GM19099 (cell line): ENCODE measurements at regions not wholly inside any gene's neighbourhood (a gene's known extent, or its start where the extent isn't known, plus 50 kb on each side); places are given as distances from the start of the nearest gene placed in this dataset.

Experiments
- POLR2A ChIP-seq: IDR thresholded peaks from 3 replicates; pipeline ENCODE4 v1.6.1; 2011; ENCODE audit warnings: low read depth; ENCODE audit not compliant: insufficient read length; ENCODE audit errors: extremely low read depth

- TF ChIP-seq POLR2A = no peak
These were observed 288.1 kb downstream of the SEC14L1 start for GRCh38 chr17:77428749-77429368.

DNA sequence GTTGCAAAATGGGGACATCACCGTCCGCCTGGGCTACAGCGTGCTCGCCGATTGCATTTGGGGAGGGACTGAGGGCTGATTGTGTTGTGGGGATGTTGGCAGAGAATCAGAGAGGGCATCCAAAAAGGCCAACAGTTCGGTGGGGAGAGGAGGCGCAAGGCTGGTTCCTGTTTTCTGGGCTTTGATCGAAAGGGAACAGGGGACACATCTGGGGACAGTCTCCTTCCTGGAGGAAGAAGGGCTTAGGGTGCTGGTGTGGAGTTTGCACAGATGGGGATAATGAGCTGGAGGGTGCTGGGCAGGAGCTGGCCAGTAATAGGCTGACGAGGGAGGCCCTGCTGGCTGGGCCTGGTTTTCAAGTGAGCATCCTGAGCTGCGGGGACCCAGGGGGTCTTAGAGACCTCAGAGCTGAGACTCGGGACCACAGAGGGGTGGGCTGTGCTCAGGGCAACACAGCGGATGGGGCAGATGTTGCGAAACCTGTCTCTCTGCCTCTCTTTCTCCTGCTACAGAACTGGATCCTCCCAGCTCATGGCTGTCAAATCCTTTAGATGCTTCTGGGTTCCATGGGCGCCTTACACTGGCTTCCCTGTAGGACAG is 288.7 kb downstream of the SEC14L1 start:
- TF ChIP-seq POLR2A = no peak

- no peak for TF ChIP-seq POLR2A
These were observed 289.4 kb downstream of the SEC14L1 start for GRCh38 chr17:77429969-77430752.

DNA sequence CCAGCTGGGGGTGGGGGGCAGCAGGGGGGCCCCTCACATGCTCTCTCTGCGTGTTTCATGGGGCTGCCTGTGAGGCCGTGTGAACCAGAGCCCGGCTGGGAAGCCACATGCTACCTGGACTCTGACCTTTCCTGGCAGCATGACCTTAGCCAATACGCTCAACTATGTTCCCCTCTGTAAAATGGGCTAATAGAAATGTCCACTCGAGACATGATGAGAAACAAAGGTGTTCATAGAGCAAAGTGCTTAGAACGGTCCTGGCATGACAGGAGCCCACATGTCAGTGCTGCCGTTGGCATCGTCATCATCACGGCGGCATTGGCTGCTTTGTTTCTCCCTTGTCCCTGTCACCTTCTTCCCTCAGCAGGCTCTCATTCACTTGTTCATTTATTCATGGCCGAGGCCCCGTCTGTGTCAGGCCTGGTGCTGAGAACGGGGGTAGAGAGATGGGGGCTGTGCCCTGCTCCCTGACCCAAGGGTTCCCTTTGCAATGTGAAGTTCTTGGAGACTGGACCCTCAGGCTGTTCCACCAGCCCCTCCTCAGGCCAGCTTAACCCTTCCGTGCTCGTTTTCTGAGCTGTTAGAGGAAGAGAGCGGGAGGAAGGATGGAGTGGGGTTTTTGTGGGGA is 291.4 kb downstream of the SEC14L1 start:
- TF ChIP-seq POLR2A = no peak

DNA sequence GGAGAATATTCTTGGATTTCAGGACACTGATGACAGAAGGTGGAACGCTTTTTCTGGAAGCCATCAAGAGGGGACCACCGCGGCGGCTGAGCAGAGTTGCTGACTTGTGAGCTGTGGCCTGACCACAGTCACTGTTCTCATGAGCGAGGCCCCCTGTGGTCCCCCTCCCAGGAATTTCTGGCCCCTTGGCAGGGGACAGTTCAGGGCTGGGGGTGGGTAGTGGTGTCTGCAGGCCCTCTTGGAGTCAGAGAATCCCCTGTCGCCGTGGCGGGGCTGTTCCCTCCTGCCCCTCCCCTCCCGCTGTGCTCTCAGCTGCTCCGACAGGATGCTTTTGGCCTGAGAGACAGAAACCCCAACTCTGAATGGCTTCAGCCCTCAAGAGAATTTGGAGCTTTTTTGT is 292.0 kb downstream of the SEC14L1 start:
- no peak for TF ChIP-seq POLR2A

DNA sequence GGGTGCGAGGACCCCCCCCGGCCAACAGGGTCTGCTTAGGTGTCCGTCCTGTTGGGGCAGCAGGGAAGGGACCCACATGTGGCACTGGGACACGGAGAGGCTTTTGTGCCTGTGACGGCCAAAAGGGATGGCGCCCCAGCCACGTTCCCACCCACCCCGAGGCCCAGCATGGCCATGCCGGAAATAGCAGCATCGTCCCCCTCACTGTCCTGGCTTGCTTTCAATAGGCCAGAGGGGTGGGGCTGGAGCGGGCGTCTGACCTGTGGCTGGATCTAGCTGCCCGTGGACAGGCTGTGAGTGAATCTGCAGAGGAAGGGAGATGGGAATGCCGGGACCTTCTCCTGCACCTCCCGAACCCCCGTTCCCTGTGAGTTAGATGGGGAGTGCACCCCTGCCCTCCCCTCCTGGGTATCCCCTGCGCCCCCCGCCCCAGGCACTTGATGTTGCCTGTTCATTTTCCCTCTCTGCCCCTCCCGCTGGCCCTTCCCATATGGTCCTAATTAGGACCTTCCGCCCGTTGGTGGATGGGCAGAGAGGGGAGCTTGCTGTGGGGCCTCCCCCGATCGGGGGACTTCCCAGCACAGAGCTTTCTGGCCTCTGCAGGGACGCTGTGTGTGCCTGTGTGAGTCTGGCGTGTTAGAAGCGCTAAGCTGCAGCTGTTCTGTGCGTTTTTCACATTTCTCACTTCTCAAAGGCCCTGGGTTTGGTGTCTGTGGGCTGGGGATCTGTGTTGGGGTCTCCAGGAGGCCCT is 292.8 kb downstream of the SEC14L1 start:
- TF ChIP-seq POLR2A = no peak

- TF ChIP-seq POLR2A = no peak
These were observed 293.7 kb downstream of the SEC14L1 start for GRCh38 chr17:77434136-77435114.

DNA sequence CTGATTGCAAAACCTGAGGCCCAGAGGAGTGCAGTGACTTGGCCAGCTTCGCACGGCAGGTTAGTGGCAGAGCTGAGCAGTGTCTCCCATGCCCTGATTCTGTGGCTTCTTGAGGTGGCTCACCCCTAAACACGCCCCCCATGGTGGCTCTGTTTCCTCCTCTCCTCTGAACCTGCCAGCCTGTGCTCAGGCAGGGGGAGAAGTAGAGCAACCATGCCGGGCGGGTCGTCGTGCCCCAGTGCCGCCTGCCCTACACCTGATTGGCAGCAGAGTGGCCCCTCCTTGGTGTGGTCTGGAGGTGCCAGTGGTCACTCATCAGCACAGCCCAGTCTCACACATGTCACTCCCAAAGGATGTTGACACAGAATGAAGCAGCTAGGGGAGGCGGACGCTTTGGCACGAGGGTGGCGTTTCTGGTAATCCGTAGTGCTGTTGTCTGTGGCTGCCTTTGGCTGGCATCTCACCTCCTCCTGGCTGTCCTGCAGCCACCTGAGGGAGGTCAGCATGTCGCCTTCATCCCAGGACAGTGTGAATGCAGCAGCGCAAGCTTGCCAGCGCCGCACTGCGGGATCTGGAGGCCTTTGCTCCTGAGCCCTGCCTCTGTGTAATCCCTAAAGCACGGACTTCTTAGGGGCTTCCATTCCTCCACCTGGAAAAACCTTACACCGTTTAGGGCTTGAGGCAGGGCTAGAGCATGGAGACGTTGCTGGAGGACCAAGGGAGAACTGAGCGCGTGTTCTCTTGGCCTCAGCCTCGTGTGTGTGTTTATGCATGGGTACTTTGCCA is 294.7 kb downstream of the SEC14L1 start:
- no peak for TF ChIP-seq POLR2A

DNA sequence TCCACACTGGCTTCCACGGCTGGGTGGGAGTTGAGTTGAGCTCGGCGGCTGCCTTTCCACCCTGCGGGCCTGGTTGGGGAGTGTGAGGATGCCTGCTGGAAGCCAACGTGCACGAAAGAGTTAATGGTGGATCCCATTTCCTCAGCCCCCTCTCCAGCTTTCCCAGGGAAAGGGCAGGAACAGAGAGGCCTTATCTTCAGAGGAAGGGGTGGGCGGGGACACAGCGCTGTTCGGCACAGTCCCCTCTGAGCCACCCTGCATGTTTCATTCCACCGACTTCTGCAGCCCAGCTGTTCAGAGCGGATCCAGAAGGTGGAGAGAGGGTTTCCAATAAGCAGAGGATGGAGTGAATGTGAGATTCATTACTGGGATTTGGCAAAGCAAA is 295.3 kb downstream of the SEC14L1 start:
- no peak for TF ChIP-seq POLR2A

DNA sequence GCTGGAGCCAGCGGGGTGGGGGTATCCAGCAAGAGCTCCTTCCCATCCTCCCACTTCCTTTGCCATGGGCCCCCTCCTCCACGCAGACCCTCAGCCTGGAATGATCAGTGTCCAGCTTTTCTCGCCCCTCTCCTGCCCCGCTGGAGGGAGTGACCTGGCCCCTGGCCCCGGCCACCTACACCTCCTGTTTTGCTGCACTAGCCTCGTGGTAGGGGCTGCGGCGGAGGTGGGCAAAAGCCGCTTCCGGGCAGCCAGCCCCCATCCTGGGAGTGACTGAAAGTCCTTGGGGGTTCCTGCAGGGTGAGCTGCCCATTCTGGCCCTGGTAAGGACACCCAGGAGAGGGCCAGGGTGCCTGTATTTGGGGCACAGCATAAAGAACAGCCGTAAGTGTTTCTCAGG is 295.7 kb downstream of the SEC14L1 start:
- no peak for TF ChIP-seq POLR2A

DNA sequence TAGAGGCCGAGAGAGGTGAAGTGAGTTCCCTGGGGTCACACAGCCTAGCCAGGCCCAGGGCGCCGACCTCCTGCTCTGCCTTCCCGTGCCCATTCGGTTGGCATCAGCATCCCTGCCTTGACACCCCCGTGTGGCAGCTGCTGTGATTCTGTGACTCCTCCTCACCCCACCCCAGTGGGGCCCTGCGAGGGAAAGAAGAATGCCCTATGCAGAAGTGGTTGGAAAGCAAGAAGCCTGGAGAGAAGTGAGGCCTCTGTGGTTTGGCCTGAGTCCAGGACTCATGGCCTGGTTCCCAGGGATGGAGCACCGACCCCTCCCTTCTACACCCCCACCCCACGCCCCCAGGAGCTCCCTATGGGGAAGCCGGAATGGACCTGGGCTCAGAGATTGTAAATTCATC is 296.2 kb downstream of the SEC14L1 start:
- no peak for TF ChIP-seq POLR2A

GRCh38 chr17:77437747-77438146 is 297.0 kb downstream of the SEC14L1 start:
- no peak for TF ChIP-seq POLR2A

DNA sequence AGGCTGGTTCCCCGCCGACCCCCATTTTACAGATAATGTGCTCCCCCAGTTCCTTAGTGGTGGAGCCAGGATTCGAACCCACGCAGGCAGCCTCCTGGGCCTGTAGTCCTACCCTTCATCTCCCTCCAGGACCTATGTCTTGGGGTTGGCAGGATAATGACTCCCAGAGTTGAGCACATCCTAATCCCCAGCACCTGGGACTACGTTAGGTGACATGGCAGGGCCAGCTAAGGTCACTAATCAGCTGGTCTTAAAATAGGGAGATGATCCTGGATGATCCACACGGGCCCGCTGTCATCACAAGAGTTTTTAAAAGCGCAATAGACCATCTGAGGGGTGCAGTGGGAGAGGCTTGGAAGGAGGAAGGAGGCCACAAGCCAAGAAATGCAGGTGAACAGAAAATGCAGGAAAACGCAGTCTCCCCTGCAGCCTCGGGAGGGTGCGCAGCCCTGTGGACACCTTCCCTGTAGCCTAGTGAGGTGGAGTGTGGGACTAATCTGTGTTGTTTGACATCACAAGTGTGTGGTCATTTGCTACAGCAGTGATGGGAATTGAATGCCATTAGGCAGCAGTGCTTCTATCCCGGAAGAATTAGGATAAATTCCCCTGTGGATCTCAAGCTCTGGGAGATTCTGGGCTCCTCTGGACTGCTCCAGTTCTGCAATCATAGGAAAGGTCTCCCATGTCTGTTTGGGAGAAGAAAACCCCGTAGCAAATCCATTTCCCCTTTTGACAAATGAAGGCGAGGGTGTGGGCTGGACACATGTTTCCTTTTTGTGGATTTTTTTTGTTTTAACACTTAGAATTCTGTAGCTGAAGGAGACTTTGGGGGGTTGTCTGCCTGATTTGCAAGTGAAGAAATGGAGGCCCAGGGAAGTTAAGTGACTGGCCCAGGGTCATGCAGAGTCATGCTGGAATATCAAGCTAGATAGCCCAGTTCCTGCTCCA is 297.7 kb downstream of the SEC14L1 start:
- no peak for TF ChIP-seq POLR2A
